H1 (cell line): ENCODE measurements at regions not wholly inside any gene's neighbourhood (a gene's known extent, or its start where the extent isn't known, plus 50 kb on each side); places are given as distances from the start of the nearest gene placed in this dataset.
A peak's percentile ranks its signal among the peaks of the same experiment; 100 is the strongest.

Source experiments
- CTCF ChIA-PET: fragments of 300-600 bp; sonication (Branson Sonifier 250); formaldehyde crosslinking; loops from one replicate; lab custom pipeline; 2021; ENCODE audit not compliant: partially characterized antibody; lab: Charles Lee
- POLR2A ChIA-PET: fragments of 300-600 bp; sonication (Branson Sonifier 250); formaldehyde crosslinking; loops from one replicate; lab custom pipeline; 2021; ENCODE audit warnings: inconsistent platforms; ENCODE audit not compliant: partially characterized antibody; lab: Charles Lee
- DNase-seq, 2 experiments: peaks; one replicate each; pipeline versions ENCODE4 v3.0.0 to v3.0.0-alpha.2; 2010 to 2022; ENCODE audit warnings: low spot score in 2 of 2, low read depth in 1 of 2, mixed read lengths in 1 of 2
- FAIRE-seq: peaks from 2 replicates; lab custom pipeline; 2011; peaks lifted over from hg19 to GRCh38; lab: Jason Lieb, UNC
- H2AFZ ChIP-seq: 2 replicates; pipeline ENCODE4 v1.8.1; 2012; ENCODE audit warnings: low read length, inconsistent platforms
- H2AK5ac ChIP-seq: 2 replicates; pipeline ENCODE4 v1.6.1; 2013; ENCODE audit warnings: low read depth, low read length
- H2BK120ac ChIP-seq: replicated peaks from 2 replicates; pipeline ENCODE3; 2013; ENCODE audit warnings: low read depth, low read length, inconsistent platforms
- H2BK12ac ChIP-seq: 2 replicates; pipeline ENCODE4 v1.6.1; 2013; ENCODE audit warnings: low read depth, low read length
- H2BK15ac ChIP-seq: 2 replicates; pipeline ENCODE4 v1.6.1; 2013; ENCODE audit warnings: low read length
- H2BK20ac ChIP-seq: 2 replicates; pipeline ENCODE4 v1.6.1; 2013; ENCODE audit warnings: low read length
- H2BK5ac ChIP-seq: 2 replicates; pipeline ENCODE4 v1.6.1; 2013; ENCODE audit warnings: low read depth, low read length
- H3K14ac ChIP-seq: 2 replicates; pipeline ENCODE4 v1.6.1; 2013; ENCODE audit warnings: inconsistent platforms; ENCODE audit not compliant: insufficient read length
- H3K18ac ChIP-seq: 2 replicates; pipeline ENCODE4 v1.6.1; 2013; ENCODE audit warnings: low read length; ENCODE audit errors: extremely low read depth
- H3K23ac ChIP-seq: 2 replicates; pipeline ENCODE4 v1.6.1; 2013; ENCODE audit warnings: inconsistent platforms; ENCODE audit not compliant: insufficient read length
- H3K23me2 ChIP-seq: 2 replicates; pipeline ENCODE4 v1.6.1; 2013; ENCODE audit warnings: low read depth, low read length
- H3K27ac ChIP-seq: 2 replicates; pipeline ENCODE4 v1.6.1; 2011; ENCODE audit warnings: low read depth, low read length, inconsistent platforms
- H3K27me3 ChIP-seq, 4 experiments: replicated peaks in 1 of 4; 1 replicate in 1 of 4; 2 replicates in 3 of 4; pipeline versions ENCODE4 v1.6.1 to v1.8.1; 2011 to 2013; ENCODE audit warnings: low read length in 3 of 4, mild to moderate bottlenecking in 3 of 4, inconsistent platforms in 2 of 4, mixed read lengths in 2 of 4, moderate library complexity in 1 of 4; ENCODE audit not compliant: control insufficient read depth in 3 of 4, insufficient read depth in 3 of 4; ENCODE audit errors: extremely low read depth in 1 of 4
- H3K36me3 ChIP-seq, 4 experiments: 2 replicates each; pipeline versions ENCODE4 v1.6.1 to v1.8.1; 2011 to 2013; ENCODE audit warnings: mild to moderate bottlenecking in 4 of 4, low read length in 3 of 4, moderate library complexity in 2 of 4, control low read depth in 1 of 4, inconsistent platforms in 1 of 4; ENCODE audit not compliant: insufficient read depth in 4 of 4, control insufficient read depth in 2 of 4
- H3K4ac ChIP-seq: replicated peaks from 2 replicates; pipeline ENCODE3; 2013; ENCODE audit warnings: low read length, low read depth, mixed read lengths, inconsistent platforms; ENCODE audit not compliant: insufficient read length
- H3K4me1 ChIP-seq, 4 experiments: replicated peaks in 1 of 4; 1 replicate in 1 of 4; 2 replicates in 3 of 4; pipeline versions ENCODE4 v1.6.1 to v1.8.1; 2011 to 2013; ENCODE audit warnings: low read length in 3 of 4, inconsistent platforms in 2 of 4, mixed read lengths in 1 of 4; ENCODE audit not compliant: insufficient read depth in 4 of 4, control insufficient read depth in 3 of 4
- H3K4me2 ChIP-seq, 2 experiments: 2 replicates each; pipeline versions ENCODE4 v1.6.1 to v1.8.1; 2011 to 2013; ENCODE audit warnings: low read depth in 2 of 2, low read length in 2 of 2, control low read depth in 1 of 2, inconsistent platforms in 1 of 2, mild to moderate bottlenecking in 1 of 2; ENCODE audit not compliant: insufficient read depth in 1 of 2
- H3K4me3 ChIP-seq, 4 experiments: fragments of 200-600, 300-600 bp in 1 of 4; sonication (generic), shearing (Covaris generic), sonication (Bioruptor Twin) in 1 of 4; 2 replicates each; pipeline versions ENCODE4 v1.5.1 to v1.8.1; 2011 to 2016; ENCODE audit warnings: low read length in 4 of 4, low read depth in 3 of 4, control low read depth in 2 of 4, inconsistent platforms in 2 of 4, mild to moderate bottlenecking in 2 of 4, mixed read lengths in 1 of 4, moderate library complexity in 1 of 4; ENCODE audit not compliant: insufficient read depth in 2 of 4; ENCODE audit errors: extremely low read depth in 1 of 4
- H3K56ac ChIP-seq: replicated peaks from 2 replicates; pipeline ENCODE3; 2013; ENCODE audit warnings: low read depth, mild to moderate bottlenecking, mixed read lengths, low read length, inconsistent platforms; ENCODE audit not compliant: insufficient read length
- H3K79me1 ChIP-seq: 2 replicates; pipeline ENCODE4 v1.6.1; 2013; ENCODE audit warnings: low read depth, low read length, control low read depth
- H3K79me2 ChIP-seq, 2 experiments: 2 replicates each; pipeline versions ENCODE4 v1.6.1 to v1.8.1; 2012 to 2013; ENCODE audit warnings: low read length in 2 of 2, mild to moderate bottlenecking in 2 of 2, inconsistent platforms in 1 of 2; ENCODE audit not compliant: insufficient read depth in 2 of 2, control insufficient read depth in 1 of 2
- H3K9ac ChIP-seq, 4 experiments: replicated peaks in 1 of 4; 1 replicate in 1 of 4; 2 replicates in 3 of 4; pipeline versions ENCODE4 v1.6.1 to v1.8.1; 2011 to 2013; ENCODE audit warnings: low read depth in 3 of 4, low read length in 3 of 4, control low read depth in 2 of 4, mild to moderate bottlenecking in 2 of 4, moderate library complexity in 2 of 4, inconsistent platforms in 1 of 4; ENCODE audit errors: extremely low read depth in 1 of 4
- H3K9me3 ChIP-seq, 2 experiments: 2 replicates each; pipeline versions ENCODE4 v1.6.1 to v1.8.1; 2012 to 2013; ENCODE audit warnings: mild to moderate bottlenecking in 2 of 2, moderate library complexity in 2 of 2, control low read depth in 1 of 2, inconsistent platforms in 1 of 2, low read depth in 1 of 2, low read length in 1 of 2, mixed read lengths in 1 of 2; ENCODE audit not compliant: insufficient read depth in 2 of 2
- H4K20me1 ChIP-seq, 2 experiments: replicated peaks in 1 of 2; 2 replicates each; pipeline versions ENCODE3 to v1.8.1; 2011 to 2013; ENCODE audit warnings: inconsistent platforms in 2 of 2, low read length in 2 of 2, mild to moderate bottlenecking in 1 of 2; ENCODE audit not compliant: insufficient read depth in 2 of 2, control insufficient read depth in 1 of 2
- H4K5ac ChIP-seq: 2 replicates; pipeline ENCODE4 v1.6.1; 2013; ENCODE audit warnings: low read length, low read depth, mixed read lengths, inconsistent platforms; ENCODE audit not compliant: insufficient read length
- H4K8ac ChIP-seq: 2 replicates; pipeline ENCODE4 v1.8.0; 2013; ENCODE audit warnings: mild to moderate bottlenecking, moderate library complexity, low read length, inconsistent platforms; ENCODE audit not compliant: insufficient read depth; ENCODE audit errors: extremely low read depth
- H4K91ac ChIP-seq: replicated peaks from 2 replicates; pipeline ENCODE3; 2013; ENCODE audit warnings: low read length, mixed read lengths, inconsistent platforms; ENCODE audit not compliant: insufficient read length
- CBX5 ChIP-seq: fragments of 300-800, 300-1000 bp; sonication (generic); IDR thresholded peaks from 2 replicates; pipeline ENCODE4 v1.7.1; 2016; ENCODE audit warnings: antibody characterized with exemption, low read length, low read depth
- KDM1A ChIP-seq: fragments of 200-600, 300-600 bp; sonication (generic); IDR thresholded peaks from 2 replicates; pipeline ENCODE4 v1.7.1; 2016; ENCODE audit warnings: mild to moderate bottlenecking, low read length, borderline replicate concordance
- SIRT6 ChIP-seq: IDR thresholded peaks from one replicate; pipeline ENCODE4 v1.7.1; 2012; ENCODE audit warnings: low read length, inconsistent platforms
- SP4 ChIP-seq: IDR thresholded peaks from 2 replicates; pipeline ENCODE4 v1.6.1; 2012; ENCODE audit warnings: low read length, inconsistent platforms
- TAF1 ChIP-seq: IDR thresholded peaks from 2 replicates; pipeline ENCODE4 v1.6.1; 2011; ENCODE audit warnings: mild to moderate bottlenecking, low read depth, low read length
- WGBS, 2 experiments: shearing (Covaris generic) in 1 of 2; methylation state at CpG; one replicate each; pipeline versions ENCODE4 v1.1.6 to v1.1.7; 2013 to 2015; ENCODE audit warnings: low lambda C conversion rate in 2 of 2, mixed read lengths in 2 of 2, inconsistent platforms in 1 of 2, low coverage in 1 of 2, missing lambda C conversion rate in 1 of 2; ENCODE audit not compliant: insufficient replicate concordance in 2 of 2, insufficient coverage in 1 of 2, insufficient read length in 1 of 2; ENCODE audit errors: extremely low coverage in 1 of 2, missing lambda C conversion rate in 1 of 2; 5-methylcytosine and 5-hydroxymethylcytosine counted together

GRCh38 chr1:14138135-14138506, 438.1 kb downstream of the PRDM2 start:
- Histone ChIP-seq H3K4me1 (peaks cover 7 to 14% (median 11%) of the 10 kb centered on the region in 4 experiments), H2BK15ac (no peak overlapping the region), H3K56ac (no peak overlapping the region), H3K18ac (no peak overlapping the region), H3K14ac (no peak overlapping the region), H3K27me3 (no peaks in the 10 kb centered on the region), H2AK5ac (peak overlapping the region; percentile 66; the same call in 1 of the 2 replicates), H4K8ac (no peak overlapping the region), H3K4me3 (no peak overlapping the region), H4K5ac (no peak overlapping the region), H2AFZ (no peak overlapping the region), H2BK5ac (no peak overlapping the region), H3K23me2 (no peaks in the 10 kb centered on the region; the same call in 1 of the 2 replicates), H4K91ac (peak overlapping the region; percentile 37), H2BK120ac (no peak overlapping the region), H3K36me3 (no peaks in the 10 kb centered on the region), H3K27ac (no peak overlapping the region), H3K9ac (no peak overlapping the region), H4K20me1 (no peaks in the 10 kb centered on the region), H3K4me2 (no peak overlapping the region), H3K9me3 (no peaks in the 10 kb centered on the region), H2BK12ac (peak overlapping the region; percentile 30; the same call in 1 of the 2 replicates), H3K23ac (no peak overlapping the region), H3K79me2 (no peaks in the 10 kb centered on the region), H2BK20ac (no peak overlapping the region), H3K4ac (no peak overlapping the region), H3K79me1 (no peaks in the 10 kb centered on the region)
- FAIRE-seq = no peak
- TF ChIP-seq CBX5 (no peak), SIRT6 (no peak), SP4 (no peak), TAF1 (no peak), KDM1A (no peak)
- CTCF ChIA-PET = interaction anchor here (1.3 to 2.1 kb wide), 3 partner anchors 9 to 25 kb away, joined by 4 to 6 read pairs (median 6); no protein-coding TSS in a partner anchor
- DNase-seq = no peak
- POLR2A ChIA-PET = no interaction called here
- WGBS, 2 experiments = 90% methylated on average over 3 of the region's 3 CpGs; no CpG with 5 or more reads in 1 of the 2 experiments
